ENCODE measurements at regions not wholly inside any gene's neighbourhood (a gene's known extent, or its start where the extent isn't known, plus 50 kb on each side); places are given as distances from the start of the nearest gene placed in this dataset.

DNA sequence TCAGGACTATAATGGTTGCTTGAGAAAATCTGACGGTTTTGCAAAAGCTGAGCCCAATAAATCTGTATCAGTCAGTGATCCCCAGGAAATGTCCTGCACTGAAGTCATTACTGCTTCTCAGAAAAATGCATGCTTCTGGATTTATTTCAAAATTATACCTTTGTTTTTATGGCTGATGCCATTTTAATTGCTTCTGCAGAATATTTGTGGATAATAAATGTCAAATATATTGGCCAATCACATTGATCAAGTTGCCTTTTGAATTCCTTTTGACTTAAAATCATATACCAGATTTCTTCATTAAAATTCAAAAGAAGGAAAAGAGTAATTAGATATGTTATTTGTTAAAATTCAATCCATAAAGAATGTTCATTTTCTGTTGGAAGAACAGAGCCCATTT is 842.9 kb upstream of the ADGRL4 start:
- Histone ChIP-seq H3K27ac (no peak overlapping the region), H3K27me3 (replicated peaks; ENCODE audit: insufficient read depth) (no peaks in the 10 kb centered on the region), H3K4me1 (ENCODE audit: insufficient read depth) (no peaks in the 10 kb centered on the region), H4K20me1 (ENCODE audit: insufficient read depth) (no peaks in the 10 kb centered on the region), H3K79me2 (ENCODE audit: insufficient read depth) (no peaks in the 10 kb centered on the region), H3K9ac (no peak overlapping the region), H3K4me3 (no peak overlapping the region), H2AFZ (no peak overlapping the region), H3K4me2 (ENCODE audit: unreplicated experiment) (no peak overlapping the region), H3K9me2 (ENCODE audit: insufficient read depth) (no peaks in the 10 kb centered on the region; the same call in 1 of the 2 replicates), H3F3A (ENCODE audit: insufficient read depth) (no peaks in the 10 kb centered on the region), H3K9me3 (ENCODE audit: low read depth) (no peaks in the 10 kb centered on the region), H3K36me3 (ENCODE audit: low read depth) (no peaks in the 10 kb centered on the region)
- 93 to 95% methylated on average over 1 of the region's 1 CpG for WGBS, 2 experiments (ENCODE audit: low coverage in 1 of 2, low lambda C conversion rate in 2 of 2, missing lambda C conversion rate in 2 of 2)
- TF ChIP-seq EZH2phosphoT487 (IDR thresholded peaks at IDR 0.05; ENCODE audit: insufficient read depth, low read depth), result no peak
- TF ChIP-seq EZH2 (IDR thresholded peaks at IDR 0.05; ENCODE audit: insufficient read depth, poor library complexity, severe bottlenecking), result no peak
- DNase-seq, result no peak
- in situ Hi-C loops (cut with MboI), result no loop called here

- H3K27ac ChIP-seq, result no peak overlapping the region
- no peaks in the 10 kb centered on the region for H3K4me1 ChIP-seq (ENCODE audit: insufficient read depth)
- no peaks in the 10 kb centered on the region; the same call in 1 of the 2 replicates for H3K9me2 ChIP-seq (ENCODE audit: insufficient read depth)
- in situ Hi-C loops (cut with MboI), result no loop called here
- no peak for DNase-seq
- H3K27me3 ChIP-seq (replicated peaks; ENCODE audit: insufficient read depth), result no peaks in the 10 kb centered on the region
- no peaks in the 10 kb centered on the region for H3K9me3 ChIP-seq (ENCODE audit: low read depth)
- no peaks in the 10 kb centered on the region for H3K36me3 ChIP-seq (ENCODE audit: low read depth)
- no peaks in the 10 kb centered on the region for H4K20me1 ChIP-seq (ENCODE audit: insufficient read depth)
- H3K4me3 ChIP-seq, result no peak overlapping the region
- no peak overlapping the region for H3K9ac ChIP-seq
- TF ChIP-seq EZH2 (IDR thresholded peaks at IDR 0.05; ENCODE audit: insufficient read depth, poor library complexity, severe bottlenecking) (no peak), EZH2phosphoT487 (IDR thresholded peaks at IDR 0.05; ENCODE audit: insufficient read depth, low read depth) (no peak)
- no peaks in the 10 kb centered on the region for H3F3A ChIP-seq (ENCODE audit: insufficient read depth)
- no peak overlapping the region for H2AFZ ChIP-seq
- no peaks in the 10 kb centered on the region for H3K79me2 ChIP-seq (ENCODE audit: insufficient read depth)
- H3K4me2 ChIP-seq (ENCODE audit: unreplicated experiment), result no peak overlapping the region
Observed at GRCh38 chr1:79848316-79848715, 841.8 kb upstream of the ADGRL4 start.

GRCh38 chr1:79847700-79848099 is 841.2 kb upstream of the ADGRL4 start:
- Histone ChIP-seq H3K4me2 (ENCODE audit: unreplicated experiment) (no peak overlapping the region), H2AFZ (no peak overlapping the region), H3K9me3 (ENCODE audit: low read depth) (no peaks in the 10 kb centered on the region), H3K9me2 (ENCODE audit: insufficient read depth) (no peaks in the 10 kb centered on the region; the same call in 1 of the 2 replicates), H3K9ac (no peak overlapping the region), H3K27me3 (replicated peaks; ENCODE audit: insufficient read depth) (no peaks in the 10 kb centered on the region), H3F3A (ENCODE audit: insufficient read depth) (no peaks in the 10 kb centered on the region), H3K79me2 (ENCODE audit: insufficient read depth) (no peaks in the 10 kb centered on the region), H4K20me1 (ENCODE audit: insufficient read depth) (no peaks in the 10 kb centered on the region), H3K27ac (no peak overlapping the region), H3K4me3 (no peak overlapping the region), H3K4me1 (ENCODE audit: insufficient read depth) (no peaks in the 10 kb centered on the region), H3K36me3 (ENCODE audit: low read depth) (no peaks in the 10 kb centered on the region)
- WGBS, 2 experiments (ENCODE audit: low coverage in 1 of 2, low lambda C conversion rate in 2 of 2, missing lambda C conversion rate in 2 of 2), result 69 to 71% methylated on average over 5 of the region's 5 CpGs
- no peak for TF ChIP-seq EZH2phosphoT487 (IDR thresholded peaks at IDR 0.05; ENCODE audit: insufficient read depth, low read depth)
- no peak for TF ChIP-seq EZH2 (IDR thresholded peaks at IDR 0.05; ENCODE audit: insufficient read depth, poor library complexity, severe bottlenecking)
- in situ Hi-C loops (cut with MboI), result no loop called here
- no peak for DNase-seq

DNA sequence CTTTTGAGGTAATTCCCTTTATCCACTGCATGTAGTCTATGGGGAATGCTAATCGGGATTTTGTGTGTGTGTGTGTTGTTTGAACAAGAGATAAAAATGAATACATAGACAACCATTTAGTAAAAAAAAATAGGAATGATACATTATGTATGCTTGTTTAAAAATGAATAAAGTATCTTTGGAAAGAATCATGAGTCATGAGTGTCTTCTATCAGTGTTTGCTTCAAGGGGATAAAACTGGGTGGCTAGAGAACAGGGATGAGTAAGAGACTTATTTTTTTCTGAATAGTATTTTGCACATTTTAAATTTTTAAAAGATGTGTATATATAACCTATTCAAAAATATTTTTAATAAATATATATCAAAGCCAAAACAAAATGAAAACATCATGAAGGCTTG is 839.4 kb upstream of the ADGRL4 start:
- TF ChIP-seq EZH2phosphoT487 (IDR thresholded peaks at IDR 0.05; ENCODE audit: insufficient read depth, low read depth), result no peak
- no peak for TF ChIP-seq EZH2 (IDR thresholded peaks at IDR 0.05; ENCODE audit: insufficient read depth, poor library complexity, severe bottlenecking)
- H3K4me3 ChIP-seq, result no peak overlapping the region
- H3F3A ChIP-seq (ENCODE audit: insufficient read depth), result no peaks in the 10 kb centered on the region
- no peaks in the 10 kb centered on the region for H3K79me2 ChIP-seq (ENCODE audit: insufficient read depth)
- no peaks in the 10 kb centered on the region; the same call in 1 of the 2 replicates for H3K9me2 ChIP-seq (ENCODE audit: insufficient read depth)
- H3K36me3 ChIP-seq (ENCODE audit: low read depth), result no peaks in the 10 kb centered on the region
- H3K4me1 ChIP-seq (ENCODE audit: insufficient read depth), result no peaks in the 10 kb centered on the region
- H3K4me2 ChIP-seq (ENCODE audit: unreplicated experiment), result no peak overlapping the region
- peak; percentile 44 for DNase-seq
- no peak overlapping the region for H2AFZ ChIP-seq
- in situ Hi-C loops (cut with MboI), result no loop called here
- H3K27me3 ChIP-seq (replicated peaks; ENCODE audit: insufficient read depth), result no peaks in the 10 kb centered on the region
- no peaks in the 10 kb centered on the region for H4K20me1 ChIP-seq (ENCODE audit: insufficient read depth)
- no peaks in the 10 kb centered on the region for H3K9me3 ChIP-seq (ENCODE audit: low read depth)
- H3K27ac ChIP-seq, result no peak overlapping the region
- 82 to 90% methylated on average over 1 of the region's 1 CpG for WGBS, 2 experiments (ENCODE audit: low coverage in 1 of 2, low lambda C conversion rate in 2 of 2, missing lambda C conversion rate in 2 of 2)
- no peak overlapping the region for H3K9ac ChIP-seq

GRCh38 chr1:79842811-79843210 is 836.3 kb upstream of the ADGRL4 start:
- H3F3A ChIP-seq (ENCODE audit: insufficient read depth), result no peaks in the 10 kb centered on the region
- H3K27me3 ChIP-seq (replicated peaks; ENCODE audit: insufficient read depth), result no peaks in the 10 kb centered on the region
- no peak for DNase-seq
- no peak for TF ChIP-seq EZH2 (IDR thresholded peaks at IDR 0.05; ENCODE audit: insufficient read depth, poor library complexity, severe bottlenecking)
- TF ChIP-seq EZH2phosphoT487 (IDR thresholded peaks at IDR 0.05; ENCODE audit: insufficient read depth, low read depth), result no peak
- no peaks in the 10 kb centered on the region for H3K9me3 ChIP-seq (ENCODE audit: low read depth)
- WGBS, 2 experiments (ENCODE audit: low coverage in 1 of 2, low lambda C conversion rate in 2 of 2, missing lambda C conversion rate in 2 of 2), result 77 to 80% methylated on average over 4 of the region's 4 CpGs
- no peak overlapping the region for H3K9ac ChIP-seq
- H3K79me2 ChIP-seq (ENCODE audit: insufficient read depth), result no peaks in the 10 kb centered on the region
- no peak overlapping the region for H3K27ac ChIP-seq
- no peaks in the 10 kb centered on the region; the same call in none of the 2 replicates for H3K9me2 ChIP-seq (ENCODE audit: insufficient read depth)
- in situ Hi-C loops (cut with MboI), result no loop called here
- no peak overlapping the region for H3K4me3 ChIP-seq
- H3K36me3 ChIP-seq (ENCODE audit: low read depth), result no peaks in the 10 kb centered on the region
- no peak overlapping the region for H2AFZ ChIP-seq
- no peaks in the 10 kb centered on the region for H3K4me1 ChIP-seq (ENCODE audit: insufficient read depth)
- H4K20me1 ChIP-seq (ENCODE audit: insufficient read depth), result no peaks in the 10 kb centered on the region
- H3K4me2 ChIP-seq (ENCODE audit: unreplicated experiment), result no peak overlapping the region

All from GM23248 (cell line).